NT2/D1 (cell line): ENCODE measurements at regions not wholly inside any gene's neighbourhood (a gene's known extent, or its start where the extent isn't known, plus 50 kb on each side); places are given as distances from the start of the nearest gene placed in this dataset.

Experiments
- SUZ12 ChIP-seq: IDR thresholded peaks from 2 replicates; pipeline ENCODE4 v1.6.1; 2011; ENCODE audit not compliant: insufficient read length, insufficient read depth; ENCODE audit errors: extremely low read depth
- YY1 ChIP-seq: IDR thresholded peaks from 2 replicates; pipeline ENCODE4 v1.6.1; 2011; ENCODE audit not compliant: insufficient read length, insufficient read depth
- ZNF274 ChIP-seq: IDR thresholded peaks from 2 replicates; pipeline ENCODE4 v1.6.1; 2011; ENCODE audit warnings: mild to moderate bottlenecking, low read depth, low read length

GRCh38 chr10:117078168-117078837 is 59.8 kb downstream of the VAX1 start:
- TF ChIP-seq ZNF274 (no peak), SUZ12 (no peak), YY1 (no peak)
